Fibroblast of lung (primary cell): ENCODE measurements at regions not wholly inside any gene's neighbourhood (a gene's known extent, or its start where the extent isn't known, plus 50 kb on each side); places are given as distances from the start of the nearest gene placed in this dataset.

Experiments used
- CTCF ChIP-seq, 2 donors: IDR thresholded peaks in 1 of 2; conservative IDR thresholded peaks in 1 of 2; 1 replicate in 1 of 2; 2 replicates in 1 of 2; pipeline ENCODE4 v1.5.1; 2011 to 2012; ENCODE audit warnings: low read length in 2 of 2, control low read depth in 1 of 2, inconsistent platforms in 1 of 2, low read depth in 1 of 2, mild to moderate bottlenecking in 1 of 2
- EZH2 ChIP-seq: IDR thresholded peaks from 2 replicates; pipeline ENCODE4 v1.5.1; 2012; ENCODE audit warnings: low read length, control low read depth, mild to moderate bottlenecking; ENCODE audit errors: missing control alignments

GRCh38 chr9:88776717-88777497, 214.4 kb upstream of the S1PR3 start:
- TF ChIP-seq EZH2 (no peak), CTCF (conservative IDR thresholded peaks at IDR 0.05 in 1 of 2, IDR thresholded peaks at IDR 0.05 in 1 of 2; ENCODE audit: low read depth in 1 of 2, low read length in 2 of 2) (no peak)
